IMR-90 (cell line): ENCODE measurements at regions not wholly inside any gene's neighbourhood (a gene's known extent, or its start where the extent isn't known, plus 50 kb on each side); places are given as distances from the start of the nearest gene placed in this dataset.

ENCODE experiments used
- RFX5 ChIP-seq: IDR thresholded peaks from 2 replicates; pipeline ENCODE4 v1.8.0; 2012; ENCODE audit warnings: low read depth, mild to moderate bottlenecking, low read length, moderate library complexity
- TF ChIP-seq, protein P1 (sequence below): conservative IDR thresholded peaks from 2 replicates; pipeline ENCODE4 v1.5.1; 2012; ENCODE audit warnings: mild to moderate bottlenecking, low read depth, low read length, improper control_type of control experiment

DNA sequence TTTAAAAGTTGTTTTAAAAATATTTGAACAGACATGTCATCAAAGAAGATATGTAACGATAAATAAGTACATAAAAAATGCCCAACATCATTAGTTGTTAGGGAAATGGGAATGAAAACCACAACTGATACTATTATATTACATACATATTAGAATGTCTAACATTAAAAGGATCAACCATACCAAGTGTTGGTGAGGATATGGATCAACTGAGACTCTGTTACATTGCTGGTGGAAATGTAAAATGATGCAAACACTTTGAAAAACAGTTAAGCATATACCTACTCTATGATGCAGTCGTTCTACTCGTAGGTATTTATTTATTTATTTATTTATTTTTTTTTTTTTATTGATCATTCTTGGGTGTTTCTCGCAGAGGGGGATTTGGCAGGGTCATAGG, 149.7 kb downstream of the BRMS1L start:
- TF ChIP-seq RFX5: no peak
- TF ChIP-seq, protein P1, sequence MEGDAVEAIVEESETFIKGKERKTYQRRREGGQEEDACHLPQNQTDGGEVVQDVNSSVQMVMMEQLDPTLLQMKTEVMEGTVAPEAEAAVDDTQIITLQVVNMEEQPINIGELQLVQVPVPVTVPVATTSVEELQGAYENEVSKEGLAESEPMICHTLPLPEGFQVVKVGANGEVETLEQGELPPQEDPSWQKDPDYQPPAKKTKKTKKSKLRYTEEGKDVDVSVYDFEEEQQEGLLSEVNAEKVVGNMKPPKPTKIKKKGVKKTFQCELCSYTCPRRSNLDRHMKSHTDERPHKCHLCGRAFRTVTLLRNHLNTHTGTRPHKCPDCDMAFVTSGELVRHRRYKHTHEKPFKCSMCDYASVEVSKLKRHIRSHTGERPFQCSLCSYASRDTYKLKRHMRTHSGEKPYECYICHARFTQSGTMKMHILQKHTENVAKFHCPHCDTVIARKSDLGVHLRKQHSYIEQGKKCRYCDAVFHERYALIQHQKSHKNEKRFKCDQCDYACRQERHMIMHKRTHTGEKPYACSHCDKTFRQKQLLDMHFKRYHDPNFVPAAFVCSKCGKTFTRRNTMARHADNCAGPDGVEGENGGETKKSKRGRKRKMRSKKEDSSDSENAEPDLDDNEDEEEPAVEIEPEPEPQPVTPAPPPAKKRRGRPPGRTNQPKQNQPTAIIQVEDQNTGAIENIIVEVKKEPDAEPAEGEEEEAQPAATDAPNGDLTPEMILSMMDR: no peak
